T-helper 9 cell (primary cell): ENCODE measurements at regions not wholly inside any gene's neighbourhood (a gene's known extent, or its start where the extent isn't known, plus 50 kb on each side); places are given as distances from the start of the nearest gene placed in this dataset.

Experiments
- DNase-seq: peaks from one replicate; pipeline ENCODE4 v3.0.0-alpha.2; 2020

- DNase-seq: no peak
These were observed 376.6 kb upstream of the XYLT1 start for GRCh38 chr16:17847234-17847795.

GRCh38 chr16:17846030-17846429 lies 375.3 kb upstream of the XYLT1 start:
- no peak for DNase-seq

- DNase-seq: no peak
These were observed 374.3 kb upstream of the XYLT1 start for GRCh38 chr16:17845031-17845430.

- no peak for DNase-seq
These were observed 373.1 kb upstream of the XYLT1 start for GRCh38 chr16:17843905-17844304.

- no peak for DNase-seq
These were observed 369.1 kb upstream of the XYLT1 start for GRCh38 chr16:17839907-17840306.

- no peak for DNase-seq
These were observed 368.5 kb upstream of the XYLT1 start for GRCh38 chr16:17839272-17839671.

GRCh38 chr16:17836868-17837602 lies 366.3 kb upstream of the XYLT1 start:
- DNase-seq: no peak

- DNase-seq: no peak
These were observed 364.5 kb upstream of the XYLT1 start for GRCh38 chr16:17835118-17835876.

GRCh38 chr16:17832738-17833137 lies 362.0 kb upstream of the XYLT1 start:
- DNase-seq: no peak

- no peak for DNase-seq
These were observed 360.6 kb upstream of the XYLT1 start for GRCh38 chr16:17831330-17831729.

GRCh38 chr16:17830651-17831050 lies 359.9 kb upstream of the XYLT1 start:
- DNase-seq: no peak

GRCh38 chr16:17829811-17830210 lies 359.1 kb upstream of the XYLT1 start:
- no peak for DNase-seq

- DNase-seq: no peak
These were observed 357.3 kb upstream of the XYLT1 start for GRCh38 chr16:17828012-17828411.

- DNase-seq: no peak
These were observed 356.6 kb upstream of the XYLT1 start for GRCh38 chr16:17827313-17827712.

- no peak for DNase-seq
These were observed 347.2 kb upstream of the XYLT1 start for GRCh38 chr16:17817943-17818342.

GRCh38 chr16:17817260-17817659 lies 346.5 kb upstream of the XYLT1 start:
- no peak for DNase-seq

- no peak for DNase-seq
These were observed 342.0 kb upstream of the XYLT1 start for GRCh38 chr16:17812771-17813170.

- DNase-seq: no peak
These were observed 334.1 kb upstream of the XYLT1 start for GRCh38 chr16:17804857-17805256.

GRCh38 chr16:17803625-17804410 lies 333.1 kb upstream of the XYLT1 start:
- no peak for DNase-seq

- no peak for DNase-seq
These were observed 331.8 kb upstream of the XYLT1 start for GRCh38 chr16:17802571-17802970.

- no peak for DNase-seq
These were observed 330.3 kb upstream of the XYLT1 start for GRCh38 chr16:17801068-17801467.

GRCh38 chr16:17798716-17799115 lies 328.0 kb upstream of the XYLT1 start:
- DNase-seq: no peak

- no peak for DNase-seq
These were observed 322.6 kb upstream of the XYLT1 start for GRCh38 chr16:17793354-17793753.
